HG03442 (cell line): ENCODE measurements at regions not wholly inside any gene's neighbourhood (a gene's known extent, or its start where the extent isn't known, plus 50 kb on each side); places are given as distances from the start of the nearest gene placed in this dataset.
"Not testable (repeated sequence)": the region's sequence is repeated elsewhere in the genome, so short reads cannot be mapped to it uniquely, and the experiment has no call there.

ENCODE experiments used
- ATAC-seq: cut with Tn5 transposase; IDR thresholded peaks from one replicate; pipeline ENCODE4 v1.9.1; 2021; ENCODE audit warnings: mild to moderate bottlenecking, moderate library complexity; ENCODE audit not compliant: unreplicated experiment

DNA sequence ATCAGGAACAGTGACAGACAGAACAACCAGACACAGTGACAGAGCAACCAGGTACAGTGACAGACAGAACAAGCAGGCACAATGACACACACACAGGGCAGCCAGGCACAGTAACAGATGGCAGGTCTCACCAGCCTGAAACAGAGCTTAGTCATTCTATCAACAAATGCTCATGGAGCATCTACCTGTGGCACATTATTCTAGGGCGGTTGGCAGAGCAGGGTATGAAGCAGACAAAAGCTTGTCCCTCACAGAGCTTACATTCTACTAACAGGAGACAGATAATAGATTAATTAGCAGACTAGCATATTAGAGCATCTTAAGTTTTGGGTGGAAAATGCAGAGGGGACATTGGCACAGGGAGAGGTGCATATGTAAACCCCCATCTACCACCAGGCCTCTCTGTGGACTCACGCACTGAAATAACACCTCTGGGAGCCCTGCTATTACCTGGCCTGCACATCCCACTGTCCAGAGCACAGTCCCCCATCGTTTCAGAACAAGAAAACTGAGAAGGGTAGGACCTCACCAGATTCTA, 64.1 kb upstream of the RAB6C start:
- ATAC-seq = no peak

- no peak for ATAC-seq
These were observed 60.9 kb upstream of the RAB6C start for GRCh38 chr2:129918604-129919003.

DNA sequence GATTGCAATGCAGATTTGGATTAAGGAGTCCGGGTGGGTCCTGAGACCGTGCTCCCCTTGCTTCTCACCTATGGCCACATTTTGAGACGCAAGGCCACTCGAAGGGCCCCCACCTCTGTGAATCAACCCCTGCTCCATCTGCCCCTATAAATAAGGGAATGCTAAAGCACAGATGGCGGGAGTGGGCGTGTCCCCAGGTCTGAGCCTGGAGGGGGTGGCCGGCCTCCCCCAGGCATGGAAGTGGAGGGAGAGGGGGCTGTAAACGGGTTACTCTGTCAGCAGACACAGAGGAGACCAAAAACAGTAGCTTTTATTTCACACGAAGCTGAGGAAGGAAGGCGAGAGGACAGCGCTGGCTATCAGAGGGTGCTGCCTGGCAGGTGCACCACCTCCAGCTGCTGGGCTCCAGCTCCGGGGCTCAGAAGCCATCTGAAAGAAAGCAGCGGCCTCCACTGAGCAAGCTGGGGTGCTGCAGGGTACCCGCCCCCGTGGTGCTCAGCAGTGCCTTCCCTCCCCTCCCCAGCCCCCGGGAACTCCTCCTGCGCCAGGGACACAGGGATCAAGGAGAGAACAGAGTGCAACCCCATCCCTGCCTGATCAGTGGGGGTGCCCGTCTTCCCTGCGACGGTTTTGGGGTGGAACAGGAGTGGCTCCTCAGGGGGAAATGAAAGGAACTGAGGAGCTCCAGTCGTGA, 56.7 kb upstream of the RAB6C start:
- no peak for ATAC-seq

DNA sequence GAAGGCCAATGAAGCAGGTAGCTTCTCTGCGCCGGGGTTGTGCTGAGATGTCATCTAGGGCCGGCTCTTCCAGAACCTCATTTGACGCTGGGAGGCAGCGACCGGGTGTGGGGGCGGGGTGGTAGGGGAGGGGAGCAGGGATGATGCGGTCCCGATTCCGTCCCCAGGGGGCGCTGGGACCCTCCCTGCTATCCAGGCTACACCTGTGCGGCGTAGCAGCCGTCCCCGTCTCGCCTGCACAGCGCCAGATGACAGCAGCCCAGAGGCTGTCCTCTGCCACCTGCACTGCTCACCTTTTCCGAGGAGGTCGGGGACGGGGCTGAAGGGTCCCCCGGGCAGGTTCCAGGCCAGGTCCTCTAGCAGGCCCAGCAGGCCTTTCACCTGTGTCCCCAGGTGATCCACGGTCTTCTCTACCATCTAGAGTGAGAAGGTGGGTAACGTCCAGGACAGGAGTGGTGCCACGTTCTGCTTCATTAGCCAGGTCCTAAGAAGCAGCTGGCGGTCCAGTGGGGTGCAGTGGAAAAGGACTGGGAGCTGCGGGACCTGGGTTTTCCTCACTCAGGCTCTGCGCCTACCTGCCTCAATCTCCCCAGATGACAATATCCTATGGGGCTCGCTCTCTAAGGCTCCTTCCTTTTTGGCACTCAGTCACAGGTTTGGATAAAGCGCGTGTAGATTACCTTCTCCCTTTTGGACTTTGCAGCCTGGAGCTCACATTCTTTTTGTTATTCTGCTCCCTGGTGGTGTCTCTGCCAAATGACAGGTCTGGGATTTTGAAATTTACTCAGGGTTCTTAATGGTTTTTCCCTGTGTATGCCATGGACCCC, 56.0 kb upstream of the RAB6C start:
- ATAC-seq = no peak

GRCh38 chr2:129924115-129924514, 55.4 kb upstream of the RAB6C start:
- ATAC-seq = not testable (repeated sequence)

DNA sequence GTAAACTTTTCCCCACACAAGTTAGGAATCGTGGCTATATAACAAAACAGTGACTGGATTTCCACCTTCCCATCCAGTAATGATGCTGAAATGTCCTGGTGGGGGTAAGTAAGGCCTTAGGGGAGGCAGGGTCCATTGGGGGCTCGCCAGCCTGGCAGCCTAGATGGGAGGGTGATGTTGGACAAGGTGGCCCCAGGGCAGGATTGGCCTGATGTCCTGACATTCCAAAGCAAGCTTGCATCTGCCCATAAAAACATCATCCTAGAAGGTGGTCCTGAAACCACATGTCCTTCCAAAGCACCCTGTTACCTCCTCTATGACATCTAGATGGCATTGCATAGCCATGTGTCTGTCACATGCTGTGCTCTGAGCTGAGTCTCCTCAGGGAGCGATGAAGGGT, 54.1 kb upstream of the RAB6C start:
- ATAC-seq = no peak

DNA sequence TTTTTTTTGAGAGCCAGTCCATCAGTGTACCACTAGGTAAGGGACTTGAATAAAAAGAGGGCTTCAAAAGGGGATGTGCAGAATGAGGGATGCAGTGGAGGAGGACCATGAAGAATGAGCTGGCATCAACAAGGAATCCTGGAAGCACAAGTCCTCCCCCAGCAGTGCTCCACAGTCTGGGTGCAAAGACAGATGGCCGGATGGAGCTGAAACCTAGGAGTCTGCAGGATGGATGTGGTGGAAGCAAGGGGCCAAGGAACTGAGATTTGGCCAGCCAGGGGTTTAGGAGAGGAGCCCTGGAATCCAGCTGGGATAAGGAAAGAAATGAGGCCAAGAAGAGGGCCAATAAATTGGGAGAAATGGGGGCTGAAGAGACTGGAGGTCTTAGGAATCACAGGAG, 51.8 kb upstream of the RAB6C start:
- no peak for ATAC-seq

DNA sequence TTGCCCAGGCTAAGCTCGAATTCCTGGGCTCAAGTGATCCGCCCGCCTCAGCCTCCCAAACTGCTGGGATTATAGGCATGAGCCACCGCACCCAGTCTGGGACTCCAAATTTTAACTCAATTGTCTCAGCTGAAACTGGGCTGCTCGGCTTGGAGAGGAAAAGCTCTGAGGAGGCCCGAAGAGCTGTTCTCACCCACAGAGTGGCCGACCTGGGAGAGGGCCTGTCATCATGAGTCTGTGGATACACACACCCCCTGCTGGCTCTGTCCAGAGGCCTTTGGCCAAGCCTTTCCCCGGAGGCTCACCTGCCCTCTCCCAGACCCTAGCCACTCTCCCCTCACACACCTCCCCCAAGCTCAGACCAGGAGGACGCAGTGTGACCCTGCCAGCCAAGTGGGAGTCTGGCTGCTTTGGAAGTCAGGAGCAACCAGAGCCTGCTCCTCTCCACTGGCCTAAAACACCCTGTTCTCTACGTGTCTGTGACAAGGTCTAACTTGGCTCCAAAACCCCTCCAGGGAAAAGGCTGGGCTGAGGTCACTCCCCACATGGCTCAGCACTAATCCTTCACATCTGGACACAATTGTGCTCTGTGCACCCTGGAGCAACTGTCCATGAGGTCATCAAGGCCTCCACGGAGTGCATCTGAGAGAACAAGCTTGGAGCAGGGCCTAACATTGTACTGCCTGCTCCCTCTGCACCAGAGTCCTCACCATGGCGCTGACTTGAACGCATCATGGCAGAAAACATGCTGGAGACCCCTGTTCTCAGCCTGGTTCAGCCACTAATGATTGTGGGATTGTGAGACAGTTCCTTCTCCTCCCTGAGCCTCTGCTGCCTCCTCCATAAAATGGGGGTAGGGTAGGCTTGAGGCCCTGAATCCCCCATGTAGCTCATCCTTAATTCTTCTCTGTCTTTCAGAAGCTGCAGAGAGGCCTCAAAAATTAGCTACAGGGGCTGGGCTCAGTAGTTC, 49.9 kb upstream of the RAB6C start:
- no peak for ATAC-seq
